ENCODE measurements at regions not wholly inside any gene's neighbourhood (a gene's known extent, or its start where the extent isn't known, plus 50 kb on each side); places are given as distances from the start of the nearest gene placed in this dataset.

DNA sequence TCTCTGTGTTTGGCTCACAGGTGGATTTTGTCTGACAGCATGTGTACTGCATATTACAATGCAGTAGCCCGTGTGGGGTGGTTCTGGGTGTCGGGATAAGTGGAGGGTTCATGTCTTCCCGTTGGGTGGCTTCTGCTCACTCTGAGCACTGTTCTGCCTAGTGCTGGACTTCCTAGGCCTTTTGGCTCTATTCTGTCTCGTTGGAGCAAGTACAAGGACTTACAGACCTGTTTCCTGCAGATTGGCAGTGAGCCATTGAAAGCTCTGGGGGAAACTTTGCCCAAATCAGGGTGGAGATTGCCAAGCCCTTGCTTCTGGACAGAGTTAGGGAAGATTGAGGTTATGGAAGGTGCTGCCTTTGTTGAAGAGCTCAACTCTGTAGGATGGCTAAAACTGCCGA lies 91.1 kb upstream of the SLC4A4 start:
- DNase-seq = no peak

DNA sequence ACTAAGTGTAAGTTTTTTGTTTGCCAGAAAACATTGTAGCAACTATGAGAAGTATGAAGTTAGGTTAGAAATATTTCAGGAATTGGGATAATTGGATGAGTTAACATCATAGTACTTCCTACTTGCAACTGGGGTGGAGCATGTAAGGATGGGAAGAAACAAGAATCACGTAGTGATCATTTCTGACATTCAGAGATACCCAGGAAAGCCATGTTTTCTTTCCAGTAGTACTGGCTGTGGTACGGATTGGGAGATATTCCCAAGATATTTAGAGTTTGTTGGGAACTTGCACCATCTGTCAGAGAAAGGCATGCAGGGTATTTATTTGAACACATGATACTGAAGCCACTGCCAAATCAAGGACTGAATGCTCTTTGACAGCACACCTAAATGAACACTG lies 87.6 kb upstream of the SLC4A4 start:
- DNase-seq = no peak

DNA sequence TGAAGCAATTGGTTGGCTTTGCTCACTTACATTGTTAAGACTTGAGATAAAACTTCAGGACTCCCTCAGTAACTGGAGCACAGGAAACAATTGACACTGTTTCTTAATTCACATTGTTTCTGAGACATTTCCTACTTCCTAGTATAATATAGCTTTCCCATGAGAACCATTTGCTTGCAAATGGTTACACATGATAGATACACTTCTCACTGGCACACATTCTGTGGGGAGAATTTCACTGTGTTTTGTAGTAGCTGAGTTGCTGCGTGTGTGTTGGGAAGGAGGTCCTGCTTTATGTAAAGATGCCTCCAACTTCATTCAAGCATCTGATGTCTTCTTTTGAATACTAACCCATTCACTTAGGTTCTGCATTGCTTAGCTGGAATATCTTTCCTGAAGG lies 85.3 kb upstream of the SLC4A4 start:
- no peak for DNase-seq

DNA sequence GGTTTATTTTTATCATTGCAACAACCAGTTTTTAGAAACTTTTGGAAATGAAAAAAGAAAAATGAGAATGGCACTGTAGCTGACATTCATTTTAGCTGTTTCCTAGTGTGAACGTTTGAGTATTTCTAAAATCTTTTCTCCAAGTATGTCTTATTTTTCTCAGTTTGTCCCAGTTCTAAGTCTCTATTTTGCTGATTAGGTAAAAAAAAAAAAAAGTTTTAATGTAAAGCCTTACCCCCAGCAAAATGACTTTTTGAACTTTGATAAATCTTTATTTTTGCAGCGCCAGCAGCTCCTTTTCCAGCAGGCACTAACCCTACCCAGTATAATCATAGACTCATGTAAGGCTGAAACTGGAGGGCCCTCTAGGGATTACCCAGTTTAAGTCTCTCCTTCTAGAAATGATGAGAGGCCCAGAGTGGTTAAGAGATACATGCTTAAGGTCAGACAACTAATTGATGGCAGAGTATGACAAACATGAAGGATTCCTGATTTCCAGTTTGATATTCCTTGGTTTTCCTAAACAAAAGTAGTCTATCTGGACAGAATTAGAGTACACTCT lies 84.3 kb upstream of the SLC4A4 start:
- no peak for DNase-seq

DNA sequence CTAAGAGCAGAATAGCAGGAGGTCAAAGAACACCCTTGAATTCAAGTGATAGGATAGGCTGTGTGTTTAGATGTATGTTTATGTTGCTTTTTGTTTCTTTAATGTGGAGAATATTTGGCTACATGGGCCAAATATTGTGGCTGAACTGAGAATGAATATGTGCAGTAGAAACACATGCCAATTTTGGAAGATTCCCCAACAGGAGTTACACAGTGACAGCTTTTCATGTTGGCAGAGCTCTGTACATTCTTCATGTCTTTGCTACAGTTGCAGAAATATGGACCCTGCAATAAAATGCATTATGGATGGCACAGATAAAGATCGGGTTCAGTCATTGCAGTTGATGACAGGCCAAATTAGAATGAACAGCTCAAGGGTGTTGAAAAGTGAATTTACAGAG lies 82.8 kb upstream of the SLC4A4 start:
- DNase-seq = no peak

DNA sequence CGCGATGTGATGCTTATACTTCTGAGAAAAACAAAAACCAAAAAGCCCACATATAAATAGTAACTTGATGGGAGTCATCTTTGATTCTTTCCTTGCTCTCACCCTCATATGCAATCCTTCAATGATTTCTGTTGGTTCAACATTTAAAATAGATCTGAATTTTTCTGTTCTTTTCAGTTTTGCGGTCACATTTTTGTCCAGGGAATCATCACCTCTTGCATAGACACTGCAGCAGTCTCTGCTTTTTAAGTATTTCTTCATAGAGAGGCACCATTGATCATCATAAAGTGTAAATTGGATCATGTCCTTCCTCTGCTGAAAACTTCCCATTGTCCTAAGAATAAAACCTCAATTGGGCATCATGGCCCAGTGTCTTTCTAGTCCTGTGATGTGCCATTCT lies 81.1 kb upstream of the SLC4A4 start:
- DNase-seq = no peak

DNA sequence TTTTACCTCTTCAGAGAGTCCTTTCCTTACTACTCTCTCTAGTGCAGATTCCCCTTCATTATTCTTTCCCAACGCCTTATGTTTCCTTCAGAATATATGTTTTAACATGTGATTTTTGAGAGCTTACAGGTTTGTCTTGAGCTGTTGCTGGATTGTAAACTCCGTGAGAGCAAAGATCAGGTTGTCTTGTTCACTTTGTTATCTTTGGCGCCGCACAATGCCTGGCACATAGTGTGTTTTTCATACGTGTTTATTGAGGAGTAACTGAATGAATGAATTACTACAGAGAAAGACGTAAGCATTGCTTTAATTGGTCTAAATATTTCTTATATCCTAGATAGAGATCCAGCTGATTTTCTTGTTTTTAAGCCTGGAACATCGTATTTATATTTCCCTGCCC lies 80.5 kb upstream of the SLC4A4 start:
- DNase-seq = no peak

DNA sequence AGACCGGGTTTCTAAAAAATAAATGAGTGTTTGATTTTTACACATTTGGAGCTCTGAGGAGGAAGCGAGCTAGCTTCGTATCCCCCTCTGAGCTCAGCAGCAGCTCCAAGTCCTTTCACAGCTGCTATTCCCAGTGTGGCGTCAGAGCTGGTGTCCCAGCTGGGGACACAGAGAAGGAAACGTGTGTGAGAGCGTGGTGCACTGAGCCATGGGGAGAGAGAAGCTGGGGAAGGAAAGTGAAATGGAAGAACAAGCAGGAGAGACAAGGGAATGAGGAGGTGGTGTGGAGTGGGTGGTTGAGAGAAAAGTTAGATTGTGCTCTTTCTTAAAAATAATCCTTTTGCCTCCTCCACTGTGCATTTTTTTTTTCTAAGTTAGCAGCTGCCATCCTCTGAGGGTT lies 79.5 kb upstream of the SLC4A4 start:
- no peak for DNase-seq

DNA sequence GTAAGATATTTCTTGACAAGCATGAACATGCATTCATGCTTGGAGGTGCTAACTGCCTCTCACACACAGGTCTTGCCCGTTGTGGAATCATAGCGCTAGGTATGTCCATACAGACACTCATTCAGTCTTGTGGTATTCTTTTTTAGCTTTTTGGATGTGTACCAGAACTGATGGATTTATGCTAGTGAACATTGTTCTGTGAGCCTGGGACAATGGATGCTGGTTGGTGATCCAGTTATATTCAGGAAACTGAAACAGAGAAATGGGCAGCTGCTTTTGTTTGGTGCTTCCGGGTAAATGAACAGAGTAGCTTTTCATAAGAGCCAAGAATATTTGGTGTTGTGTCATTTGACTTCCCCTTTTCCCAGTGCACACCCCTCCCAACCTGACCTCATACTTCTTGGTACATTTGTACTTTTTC lies 78.9 kb upstream of the SLC4A4 start:
- DNase-seq = no peak

DNA sequence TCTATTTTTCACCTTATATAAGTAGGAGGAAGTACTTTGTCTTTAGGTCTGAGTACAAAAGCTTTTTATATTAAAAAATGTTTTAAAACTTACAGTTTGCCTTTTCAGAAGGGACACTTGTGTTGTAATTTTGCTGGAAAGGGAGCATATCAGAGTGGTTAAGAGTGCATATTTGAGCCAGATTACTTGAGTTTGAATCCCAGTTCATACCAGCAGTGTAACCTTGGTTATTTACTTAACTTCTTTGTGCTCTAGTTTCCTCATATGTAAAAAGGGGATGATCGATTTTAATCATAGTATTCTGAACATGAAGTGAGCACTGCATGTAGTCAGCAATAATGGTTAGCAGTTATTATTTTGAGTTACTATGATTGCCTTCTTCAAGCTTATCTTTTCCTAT lies 78.3 kb upstream of the SLC4A4 start:
- no peak for DNase-seq

DNA sequence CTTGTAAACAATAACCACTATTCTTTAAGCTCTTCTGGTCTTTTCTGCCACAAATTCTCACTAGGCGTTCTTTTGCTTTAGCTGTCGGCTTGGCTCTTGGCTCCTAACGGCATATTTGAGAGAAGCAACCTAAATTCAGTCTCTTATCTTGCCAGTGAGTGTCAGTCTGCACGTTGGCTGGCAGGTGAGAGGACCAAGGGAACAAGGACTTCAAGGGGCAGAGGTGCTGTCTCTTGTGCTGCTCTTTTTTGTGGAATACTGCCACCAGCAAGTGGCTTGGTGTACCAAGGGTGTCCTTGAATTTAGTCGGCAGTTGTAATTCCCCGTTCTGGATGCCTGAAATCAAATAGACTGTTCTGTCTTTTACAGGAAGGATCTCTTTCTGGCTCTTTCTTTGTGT lies 77.8 kb upstream of the SLC4A4 start:
- DNase-seq = no peak

DNA sequence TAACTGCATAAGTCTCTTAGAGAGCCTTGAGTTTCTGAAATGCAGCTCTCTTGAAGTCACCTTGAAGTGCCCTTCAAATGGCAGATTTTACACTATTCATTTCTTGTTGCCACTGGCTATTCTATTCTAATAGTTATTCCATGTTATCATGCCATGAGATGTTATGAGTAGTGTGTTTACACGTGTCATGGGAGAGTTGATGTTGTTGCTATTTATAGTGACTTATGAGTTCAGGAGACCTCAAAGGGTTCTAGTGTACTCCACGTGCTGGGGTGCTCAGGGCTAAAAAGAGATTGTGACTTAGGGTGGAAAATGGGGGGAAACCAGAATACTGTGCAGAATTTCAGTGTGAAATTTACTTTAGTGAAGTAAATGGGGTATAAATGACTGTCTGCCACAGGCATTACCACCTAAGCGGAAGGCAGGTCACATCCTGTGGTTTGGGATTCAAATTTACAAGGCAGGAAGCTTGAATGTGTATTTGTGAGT lies 77.1 kb upstream of the SLC4A4 start:
- no peak for DNase-seq

DNA sequence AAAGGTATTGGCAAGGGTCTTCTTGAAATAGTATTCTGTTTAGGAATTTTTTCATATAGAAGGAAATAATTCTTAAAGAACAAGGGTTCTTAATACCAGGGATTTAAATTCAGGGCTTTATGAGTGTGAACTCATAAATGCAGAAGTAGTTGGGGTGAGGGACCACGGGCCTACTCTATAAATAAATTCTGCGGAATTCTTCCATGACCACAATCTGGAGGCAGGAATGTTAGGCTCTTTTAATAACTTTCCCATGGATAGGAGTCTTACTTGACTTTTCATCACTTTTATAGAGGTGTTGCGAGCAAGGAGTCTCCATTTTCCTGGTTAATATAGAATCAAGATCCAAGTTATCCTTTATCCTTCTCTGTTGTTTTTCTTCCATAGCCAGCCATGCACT lies 76.7 kb upstream of the SLC4A4 start:
- no peak for DNase-seq

DNA sequence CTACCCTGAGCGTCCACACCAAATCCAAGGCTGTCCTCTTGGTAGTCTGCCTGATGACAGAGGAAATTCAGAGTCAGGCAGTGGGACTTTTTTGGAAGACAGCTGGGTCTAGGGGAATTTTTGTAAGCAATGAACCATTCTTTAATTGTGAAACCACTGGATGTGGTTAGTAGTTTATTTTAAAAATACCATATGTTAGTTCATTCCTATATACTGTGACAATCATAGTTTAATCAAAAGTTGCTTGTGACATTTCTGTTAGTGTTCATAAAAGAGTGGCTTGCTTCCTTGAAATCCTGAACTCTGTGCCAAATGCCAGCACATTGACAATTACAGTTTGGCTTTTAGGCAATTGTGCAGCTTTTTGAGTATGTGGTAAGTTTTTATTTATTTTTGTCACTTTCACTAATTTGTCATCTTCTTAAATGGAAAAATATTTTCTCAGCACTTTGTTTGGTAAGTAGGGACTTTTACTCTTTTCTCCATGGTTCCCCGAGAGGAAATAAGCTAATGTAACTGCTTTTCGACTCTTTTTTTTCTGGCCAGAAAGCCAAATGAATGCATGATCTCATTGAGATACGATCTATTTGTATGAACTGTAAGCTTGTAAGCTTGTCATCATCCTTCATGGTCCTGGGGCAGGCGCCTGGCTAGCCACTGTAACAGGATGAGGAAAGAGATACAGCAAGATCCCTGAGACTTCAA lies 72.6 kb upstream of the SLC4A4 start:
- DNase-seq = no peak

DNA sequence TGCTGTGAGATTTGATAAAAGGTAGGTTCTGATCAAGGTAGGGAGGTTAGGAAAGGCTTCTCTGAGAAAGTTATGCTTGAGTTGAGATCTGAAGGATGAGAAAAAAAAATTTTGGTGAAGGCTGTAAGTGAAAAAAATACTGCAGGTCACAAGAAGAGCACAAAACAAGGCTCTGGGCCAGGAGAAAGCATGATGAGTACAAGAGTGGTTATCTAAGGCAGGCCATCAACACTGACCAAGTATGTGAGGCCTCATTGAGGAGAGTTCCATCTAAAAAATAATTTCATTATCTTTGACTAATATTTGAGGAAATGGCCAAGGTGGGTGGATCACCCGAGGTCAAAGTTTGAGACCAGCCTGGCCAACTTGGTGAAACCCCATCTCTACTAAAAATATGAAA lies 71.6 kb upstream of the SLC4A4 start:
- no peak for DNase-seq

DNA sequence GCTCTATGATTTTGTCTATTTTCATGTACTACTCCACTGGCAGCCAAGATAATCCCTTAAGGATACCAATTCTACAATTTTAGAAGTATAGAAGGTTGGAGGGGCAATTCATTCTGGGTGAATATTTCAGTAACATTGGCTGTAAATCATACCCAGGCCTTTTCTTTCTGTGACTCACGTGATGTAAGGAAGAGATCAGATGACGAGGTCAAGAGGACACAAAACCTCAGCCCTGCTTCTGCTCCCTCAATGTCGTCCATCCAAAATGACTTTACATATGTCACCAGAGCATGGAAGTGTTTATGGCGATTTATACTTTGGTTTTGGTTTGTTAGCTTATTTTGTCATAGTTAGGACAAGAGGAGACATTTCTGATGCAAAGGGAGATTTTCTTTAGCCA lies 70.7 kb upstream of the SLC4A4 start:
- no peak for DNase-seq

DNA sequence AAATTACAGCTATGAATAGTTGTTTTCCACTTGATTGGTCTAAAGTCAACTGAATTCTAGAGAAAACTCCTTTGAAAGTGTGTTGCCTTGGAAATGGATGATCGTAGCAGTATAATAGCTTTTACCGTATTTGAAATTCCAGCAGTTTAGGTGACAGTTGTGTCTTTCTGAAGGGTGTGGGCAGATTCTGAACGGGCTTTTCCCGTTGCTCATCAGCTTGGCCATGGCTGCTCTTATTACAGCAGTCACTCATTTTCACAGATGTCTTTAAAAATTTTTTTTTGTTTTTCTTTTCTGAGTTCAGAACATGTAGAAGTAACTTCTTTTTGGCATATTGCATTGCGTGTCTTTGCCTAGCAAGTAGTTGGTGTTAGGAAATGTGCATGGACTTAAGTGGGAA lies 69.6 kb upstream of the SLC4A4 start:
- no peak for DNase-seq

DNA sequence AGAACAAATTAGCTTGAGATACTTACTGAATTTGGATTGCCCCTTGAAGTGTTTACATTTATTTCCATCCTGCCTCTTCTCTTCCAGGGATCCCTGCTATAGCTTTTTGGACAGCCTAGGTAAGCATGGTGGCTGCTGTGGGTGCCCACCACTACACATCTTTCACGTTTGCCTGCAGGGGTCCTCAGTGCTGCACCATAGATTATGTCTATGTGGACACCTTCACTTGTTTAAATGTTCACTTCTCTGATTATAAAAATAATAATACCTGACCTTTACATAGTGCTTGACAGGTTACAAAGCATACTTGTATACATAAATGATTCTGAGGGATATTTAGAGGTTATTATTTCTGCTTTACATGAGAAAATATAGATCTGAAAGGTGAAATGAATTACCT lies 67.9 kb upstream of the SLC4A4 start:
- no peak for DNase-seq

DNA sequence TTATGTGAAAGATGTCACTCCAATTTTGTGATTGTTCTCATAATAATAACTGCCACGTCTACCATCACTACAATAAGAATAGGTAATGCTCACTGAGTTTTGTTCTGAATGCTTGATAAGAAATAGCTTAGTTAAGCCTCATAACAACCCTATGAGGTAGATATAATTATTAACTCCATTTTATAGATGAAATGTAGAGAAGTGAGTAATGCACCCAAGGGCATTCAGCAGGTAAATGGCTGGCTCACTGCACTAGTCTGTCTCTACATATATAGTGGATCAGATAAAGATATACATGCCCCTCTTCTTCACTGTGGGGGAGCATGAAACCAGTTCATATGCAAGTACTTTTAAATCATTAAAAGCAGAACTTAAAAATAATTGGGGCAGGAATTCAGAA lies 65.8 kb upstream of the SLC4A4 start:
- DNase-seq = no peak

DNA sequence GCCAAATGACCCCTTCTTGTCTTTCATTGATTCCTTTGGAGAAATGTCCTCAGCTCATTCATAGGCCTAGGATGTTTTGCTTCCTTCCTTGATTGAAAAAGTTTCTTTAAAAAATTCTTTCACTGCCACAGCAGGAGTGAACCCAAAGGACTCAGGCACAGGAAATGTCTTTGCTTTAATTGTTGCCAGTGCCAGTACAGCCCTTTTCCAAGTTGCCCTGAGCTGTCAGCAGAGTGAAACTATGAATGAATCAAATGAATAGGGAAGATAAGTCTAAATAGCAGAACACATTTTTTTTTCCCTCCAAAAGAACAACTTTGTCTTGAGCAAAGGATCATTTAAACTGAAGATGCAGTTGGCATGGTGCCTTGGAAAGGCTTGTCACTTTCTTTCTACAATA lies 63.8 kb upstream of the SLC4A4 start:
- no peak for DNase-seq

DNA sequence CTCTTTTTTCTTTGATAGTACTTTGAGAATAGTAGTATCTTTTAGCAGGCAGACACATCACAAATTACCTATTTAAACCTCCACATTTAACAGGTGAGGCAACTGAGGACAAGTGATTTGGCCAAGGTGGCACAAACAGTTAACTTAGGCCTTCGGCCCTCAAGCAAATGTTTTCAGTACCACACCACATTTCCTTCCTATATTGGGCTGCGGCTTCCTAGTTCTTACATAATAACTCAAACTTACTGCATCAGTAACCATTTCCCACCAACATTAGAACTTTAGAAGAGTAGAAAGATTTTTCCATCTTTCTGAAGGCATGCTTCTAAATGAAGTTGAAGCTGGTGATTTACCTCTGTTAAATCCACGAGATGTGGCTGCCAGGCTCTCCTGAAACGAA lies 63.2 kb upstream of the SLC4A4 start:
- no peak for DNase-seq

DNA sequence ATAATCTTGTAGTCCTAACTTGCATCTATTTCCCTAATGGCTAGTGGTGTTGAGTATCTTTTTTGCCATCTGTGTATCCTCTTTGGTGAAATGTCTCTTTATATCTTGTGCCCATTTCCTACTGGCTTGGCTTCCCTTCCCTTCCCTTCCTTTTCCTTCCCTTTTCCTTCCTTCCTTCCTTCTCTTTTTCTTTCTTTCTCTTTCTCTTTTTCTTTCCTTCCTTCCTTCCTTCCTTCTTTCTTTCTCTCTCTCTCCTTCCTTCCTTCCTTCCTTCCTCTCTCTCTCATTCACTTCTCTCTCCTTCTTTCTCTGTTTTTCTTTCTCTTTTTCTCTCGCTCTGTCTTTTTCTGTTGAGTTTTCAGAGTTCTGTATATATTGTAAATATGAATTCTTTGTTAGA lies 61.5 kb upstream of the SLC4A4 start:
- no peak for DNase-seq

DNA sequence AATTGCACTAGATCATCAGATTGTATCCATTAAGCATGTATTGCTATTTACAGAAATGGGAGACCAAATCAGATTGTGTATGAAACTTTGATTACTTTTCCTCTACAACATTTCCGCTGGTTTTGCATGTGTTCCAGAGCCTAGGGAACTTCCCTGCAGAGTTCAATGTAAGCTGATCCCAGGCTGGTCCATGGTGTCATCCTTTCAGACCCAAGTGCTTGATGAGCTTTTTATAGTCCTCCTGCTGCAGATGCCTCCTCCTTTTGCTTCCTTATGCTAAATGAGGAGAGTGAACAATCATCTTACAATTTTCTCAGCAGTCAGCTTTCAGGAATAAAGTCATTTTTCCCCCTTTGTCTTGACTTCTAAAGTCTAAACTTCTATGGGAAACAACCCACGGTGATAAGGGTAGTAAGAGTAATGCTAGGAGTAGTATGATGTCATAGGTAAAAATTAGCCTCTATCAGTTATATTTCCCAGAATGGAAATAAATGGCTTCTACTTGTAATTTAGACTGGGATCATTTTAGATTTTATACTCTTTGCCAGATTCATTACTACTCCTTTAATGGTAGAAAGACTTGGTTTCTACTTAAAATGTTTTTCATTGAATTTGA lies 55.1 kb upstream of the SLC4A4 start:
- no peak for DNase-seq

DNA sequence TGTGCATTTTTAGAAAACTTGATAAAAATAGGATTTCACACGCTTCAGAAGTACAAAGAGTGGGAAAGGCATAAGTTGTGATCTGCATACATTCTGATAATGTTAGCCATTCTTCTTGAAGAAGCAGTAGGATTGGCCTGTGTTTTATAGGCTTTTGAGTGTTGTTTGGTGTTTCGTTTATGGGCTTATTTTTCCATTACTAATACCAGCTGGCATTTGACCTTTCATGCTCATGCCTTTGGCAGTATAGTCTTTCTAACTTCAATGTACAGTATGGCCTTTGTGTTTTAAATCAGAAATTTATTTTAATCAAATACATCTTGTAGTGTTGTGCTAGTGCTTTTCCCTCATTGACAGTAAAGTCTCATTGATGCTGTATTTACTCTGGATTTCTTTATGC lies 51.5 kb upstream of the SLC4A4 start:
- no peak for DNase-seq

DNA sequence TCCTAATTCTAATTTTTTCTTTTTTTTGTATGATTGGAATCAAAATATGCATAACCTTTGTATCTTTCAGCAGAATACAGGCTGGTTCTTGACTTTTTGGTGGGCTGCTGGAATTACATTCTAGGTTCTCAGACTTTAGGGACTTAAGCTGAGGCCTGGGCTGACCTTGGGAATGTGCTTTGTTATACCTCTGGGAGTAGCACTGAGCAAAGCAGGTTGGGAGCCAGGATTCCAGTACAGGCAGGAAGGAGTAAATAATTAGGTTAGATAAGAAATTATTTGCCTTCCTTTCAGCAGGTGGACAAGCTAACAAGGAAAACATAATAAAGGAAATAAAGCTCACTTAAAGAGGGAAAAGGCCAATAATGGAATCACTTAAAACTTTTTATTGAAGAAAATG lies 49.9 kb upstream of the SLC4A4 start:
- DNase-seq = no peak

Measured in activated effector memory CD4-positive, alpha-beta T cell treated with anti-CD3 and anti-CD28 coated beads, Interleukin-2, amount 50 U/mL, for 16 hours (primary cell).